ENCODE measurements at regions not wholly inside any gene's neighbourhood (a gene's known extent, or its start where the extent isn't known, plus 50 kb on each side); places are given as distances from the start of the nearest gene placed in this dataset.

- H3K4me3 Mint-ChIP-seq (ENCODE audit: low read depth) = no peak overlapping the region
- intact Hi-C loops (cut with micrococcal nuclease) = no loop called here
- no peak overlapping the region for H3K27ac Mint-ChIP-seq
- DNase-seq (ENCODE audit: low spot score) = no peak
- no peaks in the 10 kb centered on the region for H3K4me1 Mint-ChIP-seq (ENCODE audit: low read depth)
- no peaks in the 10 kb centered on the region for H3K27me3 Mint-ChIP-seq (ENCODE audit: low read depth)
- no peaks in the 10 kb centered on the region for H3K36me3 Mint-ChIP-seq (ENCODE audit: low read depth)
- H3K9me3 Mint-ChIP-seq = peaks cover 16% of the 10 kb centered on the region
Observed at GRCh38 chr6:166019214-166019613, 148.4 kb downstream of the TBXT start.

DNA sequence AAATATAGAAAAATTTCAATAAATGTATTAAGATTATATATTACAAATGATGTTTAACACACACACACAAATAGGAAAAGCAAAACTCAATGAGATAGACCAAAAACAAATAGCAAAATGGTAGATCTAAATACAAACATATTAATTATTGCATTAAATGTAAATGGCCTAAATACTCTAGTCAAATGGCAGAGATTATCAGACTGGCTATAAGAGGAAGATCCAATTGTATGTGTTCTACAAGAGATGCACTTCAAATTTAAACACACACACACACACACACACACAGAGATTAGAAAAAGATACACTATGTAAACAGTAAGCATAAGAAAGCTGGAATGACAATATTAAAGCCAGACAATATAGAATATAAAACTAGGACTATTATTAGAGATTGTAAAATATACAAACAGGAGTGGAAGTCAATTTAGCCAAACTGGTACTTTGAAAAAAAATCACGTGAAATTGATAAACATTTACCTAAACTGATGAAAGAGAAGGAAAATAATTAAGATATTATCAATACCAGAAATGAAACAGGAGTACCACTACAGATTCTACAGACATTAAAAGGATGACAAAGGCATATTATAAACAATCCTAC, 150.5 kb downstream of the TBXT start:
- no peak for DNase-seq (ENCODE audit: low spot score)

DNA sequence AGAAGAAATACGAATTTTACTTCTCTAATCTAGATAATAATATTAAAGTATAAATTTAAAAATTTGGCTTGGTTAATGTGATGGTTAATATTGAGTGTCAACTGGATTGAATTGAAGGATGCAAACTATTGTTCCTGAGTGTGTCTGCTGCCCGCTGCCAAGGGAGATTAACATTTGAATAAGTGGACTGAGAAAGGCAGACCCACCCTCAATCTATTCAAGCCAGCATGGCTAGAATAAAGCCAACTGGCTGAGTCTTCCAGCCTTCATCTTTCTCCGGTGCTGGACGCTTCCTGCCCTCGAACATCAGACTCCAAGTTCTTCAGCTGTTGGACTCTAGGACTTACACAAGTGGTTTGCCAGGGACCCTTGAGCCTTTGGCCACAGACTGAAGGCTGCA, 152.7 kb downstream of the TBXT start:
- Mint-ChIP-seq H3K9me3 (peaks cover 16% of the 10 kb centered on the region), H3K4me3 (ENCODE audit: low read depth) (no peak overlapping the region), H3K27ac (no peak overlapping the region), H3K27me3 (ENCODE audit: low read depth) (peaks cover 7% of the 10 kb centered on the region), H3K4me1 (ENCODE audit: low read depth) (no peaks in the 10 kb centered on the region), H3K36me3 (ENCODE audit: low read depth) (no peaks in the 10 kb centered on the region)
- intact Hi-C loops (cut with micrococcal nuclease) = no loop called here
- no peak for DNase-seq (ENCODE audit: low spot score)

More for the DNA sequence above, 150.5 kb downstream of the TBXT start:
- H3K4me1 Mint-ChIP-seq (ENCODE audit: low read depth) = no peaks in the 10 kb centered on the region
- H3K9me3 Mint-ChIP-seq = peaks cover 16% of the 10 kb centered on the region
- H3K27me3 Mint-ChIP-seq (ENCODE audit: low read depth) = no peaks in the 10 kb centered on the region
- H3K27ac Mint-ChIP-seq = no peak overlapping the region
- intact Hi-C loops (cut with micrococcal nuclease) = no loop called here
- no peaks in the 10 kb centered on the region for H3K36me3 Mint-ChIP-seq (ENCODE audit: low read depth)
- H3K4me3 Mint-ChIP-seq (ENCODE audit: low read depth) = no peak overlapping the region

- Mint-ChIP-seq H3K4me1 (ENCODE audit: low read depth) (no peaks in the 10 kb centered on the region), H3K27ac (no peak overlapping the region), H3K36me3 (ENCODE audit: low read depth) (no peaks in the 10 kb centered on the region), H3K4me3 (ENCODE audit: low read depth) (no peak overlapping the region), H3K27me3 (ENCODE audit: low read depth) (peaks cover 42% of the 10 kb centered on the region), H3K9me3 (no peaks in the 10 kb centered on the region)
- no peak for DNase-seq (ENCODE audit: low spot score)
- intact Hi-C loops (cut with micrococcal nuclease) = no loop called here
Observed at GRCh38 chr6:166010136-166010960, 157.3 kb downstream of the TBXT start.

GRCh38 chr6:166009385-166010031, 158.1 kb downstream of the TBXT start:
- no peak overlapping the region for H3K27ac Mint-ChIP-seq
- H3K27me3 Mint-ChIP-seq (ENCODE audit: low read depth) = peaks cover 50% of the 10 kb centered on the region
- H3K4me3 Mint-ChIP-seq (ENCODE audit: low read depth) = no peak overlapping the region
- no peak for DNase-seq (ENCODE audit: low spot score)
- H3K36me3 Mint-ChIP-seq (ENCODE audit: low read depth) = no peaks in the 10 kb centered on the region
- H3K9me3 Mint-ChIP-seq = no peaks in the 10 kb centered on the region
- intact Hi-C loops (cut with micrococcal nuclease) = loop anchor here (5.0 kb wide), 1 partner anchor 347 kb away; the partner anchor contains the start of gene PDE10A
- H3K4me1 Mint-ChIP-seq (ENCODE audit: low read depth) = no peaks in the 10 kb centered on the region

DNA sequence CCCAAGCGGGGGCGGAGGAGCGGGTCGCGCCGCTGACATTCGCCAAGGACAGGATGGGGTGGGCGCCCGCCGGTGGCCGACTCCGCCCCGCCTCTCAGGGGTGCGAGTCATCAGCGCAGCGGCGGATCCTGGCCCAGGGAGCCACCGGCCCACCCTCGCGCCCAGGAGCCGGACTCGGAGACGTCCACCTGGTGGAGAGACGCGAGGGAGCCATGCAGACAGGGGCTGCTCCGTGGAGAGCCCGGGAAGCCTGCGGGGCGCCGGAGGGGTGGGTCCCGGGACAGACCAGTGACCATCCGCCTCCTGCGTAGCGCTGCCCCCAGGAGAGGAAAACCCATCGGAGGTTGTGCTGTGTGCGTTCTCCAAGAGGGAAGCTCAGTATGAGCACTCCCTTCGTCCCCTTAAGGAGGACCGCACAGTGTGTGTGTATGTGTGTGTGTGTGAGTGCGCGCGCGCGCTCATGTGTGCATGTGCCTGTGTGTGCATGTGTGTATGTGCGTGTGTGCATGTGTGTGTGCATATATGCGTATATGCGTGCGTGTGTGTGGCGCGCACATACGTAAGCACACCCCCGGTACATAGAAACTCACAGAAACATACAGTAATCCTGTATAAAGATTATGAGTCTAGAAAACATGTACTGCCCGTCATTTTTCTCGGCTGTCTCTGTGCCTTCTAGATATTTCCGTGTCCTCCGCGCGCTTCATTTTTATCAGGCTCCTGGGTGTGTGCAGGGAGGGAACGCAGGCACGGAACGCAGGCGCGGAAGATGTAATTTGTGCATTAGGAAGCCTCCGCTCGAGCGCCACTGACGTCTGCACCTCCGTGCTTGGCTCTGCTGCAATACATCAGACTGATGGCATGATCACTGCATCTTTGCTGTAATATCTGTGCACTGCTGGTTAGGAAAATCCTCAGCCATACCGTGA, 158.9 kb downstream of the TBXT start:
- DNase-seq (ENCODE audit: low spot score) = no peak
- Mint-ChIP-seq H3K4me1 (ENCODE audit: low read depth) (no peaks in the 10 kb centered on the region), H3K27me3 (ENCODE audit: low read depth) (peaks cover 57% of the 10 kb centered on the region), H3K9me3 (no peaks in the 10 kb centered on the region), H3K27ac (no peak overlapping the region), H3K36me3 (ENCODE audit: low read depth) (no peaks in the 10 kb centered on the region), H3K4me3 (ENCODE audit: low read depth) (no peak overlapping the region)
- intact Hi-C loops (cut with micrococcal nuclease) = loop anchor here (5.0 kb wide), 1 partner anchor 346 kb away; the partner anchor contains the start of gene PDE10A

DNA sequence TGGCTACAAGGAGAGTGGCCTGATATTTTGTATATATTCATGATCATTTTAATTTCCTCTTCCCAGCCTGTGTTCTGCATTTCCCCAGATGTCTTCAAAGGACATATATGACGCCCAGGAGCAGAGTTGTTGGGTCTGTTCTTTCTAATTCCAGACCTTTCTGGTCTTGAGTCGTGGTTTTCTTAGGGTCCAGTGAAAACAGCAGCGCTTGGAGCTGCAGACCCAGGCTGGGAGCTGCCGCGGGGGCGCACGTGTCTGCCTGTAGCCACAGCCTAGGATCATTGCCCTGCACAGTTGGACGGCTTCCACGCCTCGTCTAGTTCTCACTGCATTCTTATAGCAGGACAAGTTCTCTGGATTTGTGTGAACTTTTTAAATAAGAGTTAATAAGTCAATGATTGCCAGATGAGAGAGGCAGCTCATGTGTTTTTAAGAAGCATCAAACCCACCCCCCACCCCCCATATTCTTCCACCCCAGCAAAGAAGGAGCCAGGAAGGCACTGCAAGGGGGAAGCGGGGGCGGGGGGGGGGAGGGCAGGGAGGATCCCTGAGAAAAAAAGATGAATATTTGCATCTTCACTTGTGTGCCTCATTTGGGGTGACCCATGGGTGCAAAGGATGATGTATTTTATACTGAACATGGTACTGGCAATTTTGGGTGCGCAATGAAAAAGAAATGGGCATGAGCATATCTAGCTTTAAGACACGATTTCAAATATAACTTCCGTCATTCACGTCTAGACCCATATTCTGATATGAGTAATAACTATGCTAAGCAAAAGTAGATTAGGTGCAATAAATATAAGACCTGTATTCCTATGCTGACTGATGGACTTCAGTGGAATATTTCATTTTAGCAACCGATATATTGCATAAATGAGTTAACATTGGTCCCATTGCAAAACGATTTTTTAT, 160.0 kb downstream of the TBXT start:
- no peak overlapping the region for H3K27ac Mint-ChIP-seq
- no peaks in the 10 kb centered on the region for H3K4me1 Mint-ChIP-seq (ENCODE audit: low read depth)
- H3K36me3 Mint-ChIP-seq (ENCODE audit: low read depth) = no peaks in the 10 kb centered on the region
- no peak for DNase-seq (ENCODE audit: low spot score)
- intact Hi-C loops (cut with micrococcal nuclease) = loop anchor here (2.0 to 5.0 kb wide), 2 partner anchors 161 to 345 kb away; partner anchors contain the start of gene PDE10A
- no peaks in the 10 kb centered on the region for H3K9me3 Mint-ChIP-seq
- H3K27me3 Mint-ChIP-seq (ENCODE audit: low read depth) = peaks cover 61% of the 10 kb centered on the region
- no peak overlapping the region for H3K4me3 Mint-ChIP-seq (ENCODE audit: low read depth)

- no peak overlapping the region for H3K4me3 Mint-ChIP-seq (ENCODE audit: low read depth)
- H3K9me3 Mint-ChIP-seq = no peaks in the 10 kb centered on the region
- no peaks in the 10 kb centered on the region for H3K4me1 Mint-ChIP-seq (ENCODE audit: low read depth)
- H3K27ac Mint-ChIP-seq = no peak overlapping the region
- DNase-seq (ENCODE audit: low spot score) = no peak
- H3K36me3 Mint-ChIP-seq (ENCODE audit: low read depth) = no peaks in the 10 kb centered on the region
- intact Hi-C loops (cut with micrococcal nuclease) = loop anchor here (2.0 to 5.0 kb wide), 2 partner anchors 162 to 345 kb away; partner anchors contain the start of gene PDE10A
- H3K27me3 Mint-ChIP-seq (ENCODE audit: low read depth) = peaks cover 61% of the 10 kb centered on the region
Observed at GRCh38 chr6:166006900-166007301, 160.8 kb downstream of the TBXT start.

GRCh38 chr6:166005944-166006899, 161.4 kb downstream of the TBXT start:
- intact Hi-C loops (cut with micrococcal nuclease) = loop anchor here (2.0 to 5.0 kb wide), 3 partner anchors 19 to 344 kb away; partner anchors contain the start of gene PDE10A
- DNase-seq (ENCODE audit: low spot score) = no peak
- no peaks in the 10 kb centered on the region for H3K4me1 Mint-ChIP-seq (ENCODE audit: low read depth)
- no peak overlapping the region for H3K27ac Mint-ChIP-seq
- H3K36me3 Mint-ChIP-seq (ENCODE audit: low read depth) = no peaks in the 10 kb centered on the region
- no peaks in the 10 kb centered on the region for H3K9me3 Mint-ChIP-seq
- H3K4me3 Mint-ChIP-seq (ENCODE audit: low read depth) = no peak overlapping the region
- peaks cover 65% of the 10 kb centered on the region for H3K27me3 Mint-ChIP-seq (ENCODE audit: low read depth)

GRCh38 chr6:166005401-166005943, 162.2 kb downstream of the TBXT start:
- peaks cover 63% of the 10 kb centered on the region for H3K27me3 Mint-ChIP-seq (ENCODE audit: low read depth)
- no peaks in the 10 kb centered on the region for H3K36me3 Mint-ChIP-seq (ENCODE audit: low read depth)
- no peak overlapping the region for H3K27ac Mint-ChIP-seq
- no peaks in the 10 kb centered on the region for H3K4me1 Mint-ChIP-seq (ENCODE audit: low read depth)
- H3K4me3 Mint-ChIP-seq (ENCODE audit: low read depth) = no peak overlapping the region
- intact Hi-C loops (cut with micrococcal nuclease) = loop anchor here (2.0 to 5.0 kb wide), 2 partner anchors 19 to 343 kb away; partner anchors contain the start of gene PDE10A
- H3K9me3 Mint-ChIP-seq = no peaks in the 10 kb centered on the region
- DNase-seq (ENCODE audit: low spot score) = no peak

All from activated T-helper 2 cell treated with anti-CD3 and anti-CD28 coated beads, Interferon-gamma antibody, Interleukin-2, Interleukin-4, amounts not matched to agents 10 μg/mL and 5 μg/mL and 100 μg/mL, durations not matched to agents 14 hours and 24 hours and 36 hours (primary cell).